Fibroblast of mammary gland (primary cell): ENCODE measurements at regions not wholly inside any gene's neighbourhood (a gene's known extent, or its start where the extent isn't known, plus 50 kb on each side); places are given as distances from the start of the nearest gene placed in this dataset.
A peak's percentile ranks its signal among the peaks of the same experiment; 100 is the strongest.

Source experiments
- DNase-seq: peaks from one replicate; pipeline ENCODE4 v3.0.0-alpha.2; 2010; ENCODE audit warnings: low read depth
- H3K4me3 ChIP-seq: 2 replicates; pipeline ENCODE4 v1.5.1; 2011; ENCODE audit warnings: low read depth, mild to moderate bottlenecking, low read length, moderate library complexity; ENCODE audit not compliant: control insufficient read depth
- CTCF ChIP-seq: conservative IDR thresholded peaks from 2 replicates; pipeline ENCODE4 v1.5.1; 2011; ENCODE audit warnings: low read depth, low read length, inconsistent platforms; ENCODE audit not compliant: control insufficient read depth, insufficient read depth

- TF ChIP-seq CTCF: no peak
- no peak for DNase-seq
- H3K4me3 ChIP-seq: no peak overlapping the region
These were observed 117.1 kb upstream of the FAM13C start for GRCh38 chr10:59479426-59479825.

- no peak for DNase-seq
- no peak for TF ChIP-seq CTCF
- H3K4me3 ChIP-seq: no peak overlapping the region
These were observed 108.2 kb upstream of the FAM13C start for GRCh38 chr10:59470570-59470969.

GRCh38 chr10:59465088-59465487 is 102.7 kb upstream of the FAM13C start:
- DNase-seq: peak; percentile 57
- no peak overlapping the region for H3K4me3 ChIP-seq
- TF ChIP-seq CTCF: peak; percentile 46

GRCh38 chr10:59464483-59464882 is 102.1 kb upstream of the FAM13C start:
- H3K4me3 ChIP-seq: no peak overlapping the region
- no peak for TF ChIP-seq CTCF
- DNase-seq: no peak

- no peak for TF ChIP-seq CTCF
- DNase-seq: no peak
These were observed 101.6 kb upstream of the FAM13C start for GRCh38 chr10:59463909-59464308.

GRCh38 chr10:59460601-59461000 is 98.3 kb upstream of the FAM13C start:
- H3K4me3 ChIP-seq: no peak overlapping the region
- TF ChIP-seq CTCF: no peak
- DNase-seq: no peak

More at GRCh38 chr10:59463909-59464308, 101.6 kb upstream of the FAM13C start:
- H3K4me3 ChIP-seq: no peak overlapping the region

GRCh38 chr10:59456199-59456598 is 93.8 kb upstream of the FAM13C start:
- DNase-seq: no peak
- TF ChIP-seq CTCF: no peak
- H3K4me3 ChIP-seq: no peak overlapping the region
